ENCODE measurements at regions not wholly inside any gene's neighbourhood (a gene's known extent, or its start where the extent isn't known, plus 50 kb on each side); places are given as distances from the start of the nearest gene placed in this dataset.

- Histone ChIP-seq H3K4me1 (no peaks in the 10 kb centered on the region), H3K27ac (no peak overlapping the region), H3K9me3 (ENCODE audit: low read depth) (no peaks in the 10 kb centered on the region), H2AFZ (replicated peaks) (no peak overlapping the region), H3K36me3 (no peaks in the 10 kb centered on the region), H3K79me2 (ENCODE audit: low read depth) (no peaks in the 10 kb centered on the region), H3K4me3 (no peak overlapping the region), H3F3A (ENCODE audit: low read depth) (no peaks in the 10 kb centered on the region), H3K4me2 (no peak overlapping the region), H3K27me3 (no peaks in the 10 kb centered on the region), H3K9ac (no peak overlapping the region), H4K20me1 (ENCODE audit: low read depth) (no peaks in the 10 kb centered on the region)
- TF ChIP-seq EZH2phosphoT487 (IDR thresholded peaks at IDR 0.05) (no peak), CTCF (IDR thresholded peaks at IDR 0.05) (no peak), EZH2 (IDR thresholded peaks at IDR 0.05) (no peak)
- Mint-ChIP-seq H3K27ac (no peak overlapping the region), H3K4me1 (peaks cover 3% of the 10 kb centered on the region), H3K27me3 (ENCODE audit: insufficient read depth, low read depth) (peaks cover 6% of the 10 kb centered on the region), H3K4me3 (no peak overlapping the region), H3K36me3 (no peaks in the 10 kb centered on the region), H3K9me3 (no peaks in the 10 kb centered on the region)
- no peak for DNase-seq (ENCODE audit: low spot score)
These were observed 455.7 kb upstream of the MPDZ start for GRCh38 chr9:13735181-13735580.

GRCh38 chr9:13734601-13735000 lies 455.1 kb upstream of the MPDZ start:
- Histone ChIP-seq H3K36me3 (no peaks in the 10 kb centered on the region), H3F3A (ENCODE audit: low read depth) (no peaks in the 10 kb centered on the region), H3K9me3 (ENCODE audit: low read depth) (no peaks in the 10 kb centered on the region), H4K20me1 (ENCODE audit: low read depth) (no peaks in the 10 kb centered on the region), H3K9ac (no peak overlapping the region), H3K4me2 (no peak overlapping the region), H3K4me1 (no peaks in the 10 kb centered on the region), H2AFZ (replicated peaks) (no peak overlapping the region), H3K4me3 (no peak overlapping the region), H3K79me2 (ENCODE audit: low read depth) (no peaks in the 10 kb centered on the region), H3K27me3 (no peaks in the 10 kb centered on the region), H3K27ac (no peak overlapping the region)
- Mint-ChIP-seq H3K4me3 (no peak overlapping the region), H3K36me3 (no peaks in the 10 kb centered on the region), H3K27me3 (ENCODE audit: insufficient read depth, low read depth) (peaks cover 9% of the 10 kb centered on the region), H3K9me3 (no peaks in the 10 kb centered on the region), H3K4me1 (peaks cover 3% of the 10 kb centered on the region), H3K27ac (no peak overlapping the region)
- DNase-seq (ENCODE audit: low spot score), result no peak
- TF ChIP-seq EZH2phosphoT487 (IDR thresholded peaks at IDR 0.05) (no peak), CTCF (IDR thresholded peaks at IDR 0.05) (no peak)

- Histone ChIP-seq H2AFZ (replicated peaks) (no peak overlapping the region), H3K36me3 (no peaks in the 10 kb centered on the region), H3K9ac (no peak overlapping the region), H3K27me3 (no peaks in the 10 kb centered on the region), H3K9me3 (ENCODE audit: low read depth) (no peaks in the 10 kb centered on the region), H3K4me2 (no peak overlapping the region), H4K20me1 (ENCODE audit: low read depth) (no peaks in the 10 kb centered on the region), H3K27ac (no peak overlapping the region), H3K4me1 (no peaks in the 10 kb centered on the region), H3F3A (ENCODE audit: low read depth) (no peaks in the 10 kb centered on the region), H3K79me2 (ENCODE audit: low read depth) (no peaks in the 10 kb centered on the region), H3K4me3 (no peak overlapping the region)
- H3K4me3 Mint-ChIP-seq, result no peak overlapping the region
- H3K4me1 Mint-ChIP-seq, result peaks cover 13% of the 10 kb centered on the region
- no peak overlapping the region for H3K27ac Mint-ChIP-seq
- H3K9me3 Mint-ChIP-seq, result no peaks in the 10 kb centered on the region
- no peak for DNase-seq (ENCODE audit: low spot score)
- TF ChIP-seq EZH2phosphoT487 (IDR thresholded peaks at IDR 0.05) (no peak), EZH2 (IDR thresholded peaks at IDR 0.05) (no peak), CTCF (IDR thresholded peaks at IDR 0.05) (no peak)
- H3K36me3 Mint-ChIP-seq, result no peaks in the 10 kb centered on the region
- H3K27me3 Mint-ChIP-seq (ENCODE audit: insufficient read depth, low read depth), result peaks cover 9% of the 10 kb centered on the region
These were observed 452.8 kb upstream of the MPDZ start for GRCh38 chr9:13732290-13732689.

GRCh38 chr9:13731637-13732036 lies 452.1 kb upstream of the MPDZ start:
- Histone ChIP-seq H4K20me1 (ENCODE audit: low read depth) (no peaks in the 10 kb centered on the region), H3K9ac (no peak overlapping the region), H3K36me3 (no peaks in the 10 kb centered on the region), H3K9me3 (ENCODE audit: low read depth) (no peaks in the 10 kb centered on the region), H2AFZ (replicated peaks) (no peak overlapping the region), H3K4me3 (no peak overlapping the region), H3K27me3 (no peaks in the 10 kb centered on the region), H3K4me2 (no peak overlapping the region), H3F3A (ENCODE audit: low read depth) (no peaks in the 10 kb centered on the region), H3K4me1 (no peaks in the 10 kb centered on the region), H3K27ac (no peak overlapping the region), H3K79me2 (ENCODE audit: low read depth) (no peaks in the 10 kb centered on the region)
- Mint-ChIP-seq H3K36me3 (no peaks in the 10 kb centered on the region), H3K27me3 (ENCODE audit: insufficient read depth, low read depth) (peaks cover 9% of the 10 kb centered on the region), H3K4me1 (peaks cover 13% of the 10 kb centered on the region), H3K27ac (no peak overlapping the region), H3K4me3 (no peak overlapping the region), H3K9me3 (no peaks in the 10 kb centered on the region)
- TF ChIP-seq CTCF (IDR thresholded peaks at IDR 0.05), result no peak
- no peak for TF ChIP-seq EZH2 (IDR thresholded peaks at IDR 0.05)
- TF ChIP-seq EZH2phosphoT487 (IDR thresholded peaks at IDR 0.05), result no peak
- no peak for DNase-seq (ENCODE audit: low spot score)
